Spleen (tissue), 7 donors: ENCODE measurements at regions not wholly inside any gene's neighbourhood (a gene's known extent, or its start where the extent isn't known, plus 50 kb on each side); places are given as distances from the start of the nearest gene placed in this dataset.

Experiments used
- CTCF ChIP-seq, 11 experiments: fragments of 200-600 bp in 7 of 11; fragments of 450-650 bp in 4 of 11; sonication (generic) in 4 of 11; IDR thresholded peaks in 8 of 11; conservative IDR thresholded peaks in 3 of 11; 1 replicate in 7 of 11; 2 replicates in 4 of 11; pipeline versions ENCODE4 v1.4.0 to v1.8.0; 2016 to 2021; ENCODE audit warnings: antibody characterized with exemption in 11 of 11, inconsistent platforms in 4 of 11, mild to moderate bottlenecking in 1 of 11
- POLR2A ChIP-seq, 3 donors: fragments of 450-650 bp; IDR thresholded peaks; one replicate each; pipeline ENCODE4 v1.5.1; 2017; ENCODE audit warnings: antibody characterized with exemption in 3 of 3, mild to moderate bottlenecking in 1 of 3
- donor health status: DM: no; HTN: no; CAD: no; lungs with moderate emphysema.
- donor health status: DM: no; HTN: no; CAD: no.
- donor health status: DM: no; HTN: no; CAD: no.

- TF ChIP-seq POLR2A (IDR thresholded peaks at IDR 0.05) = no peak
- no peak for TF ChIP-seq CTCF (IDR thresholded peaks at IDR 0.05 in 8 of 11, conservative IDR thresholded peaks at IDR 0.05 in 3 of 11)
Observed at GRCh38 chr13:62046512-62046911, 630.9 kb upstream of the PCDH20 start.
